GM21360 (cell line): ENCODE measurements at regions not wholly inside any gene's neighbourhood (a gene's known extent, or its start where the extent isn't known, plus 50 kb on each side); places are given as distances from the start of the nearest gene placed in this dataset.

Source experiments
- ATAC-seq: cut with Tn5 transposase; IDR thresholded peaks from one replicate; pipeline ENCODE4 v1.9.1; 2021; ENCODE audit warnings: mild to moderate bottlenecking, moderate library complexity; ENCODE audit not compliant: unreplicated experiment

DNA sequence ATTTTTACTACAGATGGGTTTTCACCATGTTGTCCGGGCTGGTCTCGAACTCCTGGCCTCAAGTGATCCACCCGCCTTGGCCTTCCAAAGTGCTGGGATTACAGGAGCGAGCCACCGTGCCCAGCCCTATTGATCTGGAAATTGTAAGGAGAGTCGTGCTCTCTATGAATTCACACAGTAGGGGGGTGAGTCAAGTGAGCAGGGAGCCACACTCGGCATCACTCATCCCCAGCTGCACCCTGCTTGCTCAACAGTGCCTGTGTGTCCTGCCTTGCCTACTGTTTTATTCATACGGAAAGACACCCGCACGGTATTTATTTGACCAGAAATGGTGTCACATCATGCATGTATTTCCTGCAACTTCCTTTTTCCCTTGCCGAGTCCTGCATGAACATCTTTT lies 157.2 kb upstream of the FOXF1 start:
- no peak for ATAC-seq

DNA sequence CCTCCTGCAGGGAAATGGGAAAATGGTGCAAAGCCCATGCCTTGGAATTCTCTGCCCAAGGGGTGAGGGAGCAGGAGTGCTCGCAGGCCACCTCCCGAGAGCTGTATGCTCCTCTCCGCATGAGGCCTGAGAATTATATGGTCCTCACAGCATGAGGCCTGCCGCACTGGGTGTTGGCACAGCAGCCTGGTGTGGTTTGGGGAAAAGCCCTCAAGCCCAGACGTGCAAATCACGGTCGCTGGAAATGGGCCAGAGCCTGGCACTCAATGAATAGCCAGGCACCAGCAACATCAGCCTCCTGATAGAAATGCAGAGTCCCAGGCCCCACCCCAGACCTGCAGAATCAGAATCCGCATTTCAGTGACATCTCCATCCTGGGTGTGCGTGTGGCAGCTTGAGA lies 156.4 kb upstream of the FOXF1 start:
- no peak for ATAC-seq

DNA sequence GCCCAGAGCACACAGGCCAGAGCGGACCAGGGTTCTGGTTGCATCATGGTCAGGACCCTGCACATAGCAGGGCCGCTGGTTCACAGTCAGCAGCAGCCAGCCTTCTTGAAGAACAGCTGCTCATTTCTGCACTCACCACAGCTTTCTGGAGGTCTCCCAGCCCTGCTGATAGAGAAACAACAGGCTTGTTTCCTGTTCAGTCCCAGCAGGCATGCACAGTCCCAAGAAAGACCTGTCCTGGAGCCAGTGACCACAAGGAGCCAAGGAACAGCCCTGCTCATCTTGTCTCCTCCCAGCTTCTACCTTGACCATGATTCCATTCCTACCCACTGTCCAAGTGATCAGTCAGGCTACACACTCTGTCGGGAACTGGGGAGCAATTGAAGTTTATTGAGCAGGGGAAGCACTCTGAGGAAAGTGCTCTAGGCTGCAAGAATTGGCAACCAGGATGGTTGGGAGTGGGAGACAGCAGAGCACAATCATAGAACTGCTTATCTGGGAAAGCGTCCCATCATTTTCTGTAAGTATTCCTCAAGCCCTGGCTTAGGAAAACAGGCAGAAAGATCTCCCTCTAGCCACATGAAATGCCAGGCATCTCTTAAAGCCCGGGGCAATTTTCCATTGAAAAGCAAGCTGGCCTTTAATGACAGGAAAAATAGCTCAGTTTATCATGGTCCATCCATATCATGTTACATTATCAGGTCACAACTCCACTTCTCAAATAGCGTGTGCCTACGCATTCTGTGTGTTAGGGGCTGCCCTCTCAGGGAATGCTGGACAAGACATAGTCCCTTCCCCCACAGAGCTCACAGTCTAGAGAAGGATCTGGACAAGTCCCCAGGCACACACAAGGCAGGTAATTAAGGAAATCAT lies 155.4 kb upstream of the FOXF1 start:
- no peak for ATAC-seq

DNA sequence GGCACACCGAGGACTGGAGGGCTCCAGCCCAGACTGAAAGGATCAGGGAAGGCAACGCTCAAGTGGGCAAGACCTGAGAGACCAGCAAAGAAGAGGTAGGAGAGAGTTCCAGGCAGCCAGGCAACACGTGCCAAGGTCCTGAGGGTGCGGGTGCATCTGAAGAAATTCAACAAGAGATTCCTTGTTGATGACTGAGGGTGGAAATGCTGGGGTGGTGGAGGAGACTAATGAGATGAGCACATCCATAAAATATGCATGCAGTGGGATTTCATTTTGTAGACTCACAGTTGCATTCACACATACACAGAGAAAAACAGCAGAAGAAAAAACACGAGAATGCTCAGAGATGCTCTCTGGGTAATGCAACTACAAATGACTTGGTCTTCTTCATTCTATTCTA lies 154.8 kb upstream of the FOXF1 start:
- no peak for ATAC-seq

DNA sequence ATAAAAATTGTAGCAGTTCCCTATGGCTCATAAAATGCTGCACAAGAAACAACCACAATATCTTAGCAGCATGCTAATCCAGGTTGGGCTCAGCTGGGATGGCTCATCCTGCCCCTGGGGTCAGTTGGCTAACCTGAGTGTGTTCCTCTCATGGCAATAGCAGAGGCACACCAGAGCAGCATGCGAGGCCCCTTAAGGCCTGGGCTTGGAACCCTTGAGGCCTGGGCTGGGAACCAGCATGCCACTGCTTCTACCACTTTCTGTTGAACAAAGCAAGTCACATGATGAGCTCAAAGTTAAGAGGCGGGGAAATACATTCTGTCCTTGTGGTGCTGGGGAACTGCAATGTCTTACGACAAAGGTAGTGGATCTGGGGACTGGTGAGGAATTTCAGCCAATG lies 154.4 kb upstream of the FOXF1 start:
- ATAC-seq, result no peak

DNA sequence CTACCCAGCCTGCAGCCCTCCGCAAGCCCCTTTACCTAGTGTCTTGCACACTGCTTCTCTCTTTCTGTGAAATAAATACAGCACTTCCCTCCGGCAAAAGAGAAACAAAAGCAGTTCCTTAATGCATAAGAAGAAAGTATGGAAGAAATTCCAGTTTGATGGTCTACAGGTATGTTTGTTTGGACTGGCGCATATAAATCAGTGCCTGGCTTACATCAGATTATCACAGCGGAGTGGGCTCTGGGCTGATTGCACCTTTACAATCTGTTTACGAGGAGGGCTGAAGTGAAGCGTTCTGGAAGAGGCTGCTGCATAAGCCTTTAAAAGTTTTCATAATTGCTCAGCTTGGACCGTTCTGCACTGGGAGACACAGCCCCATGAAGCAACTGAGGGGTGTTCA lies 153.5 kb upstream of the FOXF1 start:
- ATAC-seq, result no peak

DNA sequence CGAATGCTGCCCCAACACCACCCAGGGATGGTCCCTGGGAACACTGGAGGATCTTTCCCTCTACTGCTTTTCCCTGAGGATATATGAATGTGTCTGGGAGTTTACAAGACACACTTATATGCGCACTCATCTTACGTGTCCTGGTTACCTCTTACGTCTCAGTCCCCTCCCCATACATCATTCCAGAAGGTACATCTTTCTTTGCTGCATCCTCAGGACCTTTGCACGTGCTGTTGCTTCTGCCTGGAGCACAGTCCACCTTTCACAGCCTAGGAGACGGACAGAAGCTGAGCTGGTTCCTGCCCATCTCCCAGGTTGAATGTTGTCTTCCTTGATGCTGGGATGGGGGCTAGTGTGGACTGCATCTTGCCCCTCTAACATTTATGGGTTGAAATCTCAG lies 153.0 kb upstream of the FOXF1 start:
- ATAC-seq, result no peak

DNA sequence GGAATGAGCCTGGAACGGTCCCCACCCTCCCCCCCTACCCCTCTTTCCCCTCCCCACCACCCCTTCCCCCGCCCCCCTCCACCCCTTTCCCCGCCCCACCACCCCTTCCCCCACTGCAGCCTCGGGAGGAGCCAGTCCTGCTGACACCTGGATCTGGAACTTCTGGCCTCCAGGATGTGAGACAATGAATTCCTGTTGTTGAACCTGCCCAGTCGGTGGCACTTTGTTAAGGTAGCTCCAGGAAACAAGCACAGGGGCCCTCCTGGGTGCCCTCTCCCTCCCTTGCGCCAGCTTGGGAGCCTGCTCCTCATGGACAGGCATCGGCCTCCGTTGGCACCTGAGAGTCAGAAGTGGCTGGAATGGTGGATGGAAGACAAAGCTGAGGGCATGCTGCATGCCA lies 152.4 kb upstream of the FOXF1 start:
- no peak for ATAC-seq

DNA sequence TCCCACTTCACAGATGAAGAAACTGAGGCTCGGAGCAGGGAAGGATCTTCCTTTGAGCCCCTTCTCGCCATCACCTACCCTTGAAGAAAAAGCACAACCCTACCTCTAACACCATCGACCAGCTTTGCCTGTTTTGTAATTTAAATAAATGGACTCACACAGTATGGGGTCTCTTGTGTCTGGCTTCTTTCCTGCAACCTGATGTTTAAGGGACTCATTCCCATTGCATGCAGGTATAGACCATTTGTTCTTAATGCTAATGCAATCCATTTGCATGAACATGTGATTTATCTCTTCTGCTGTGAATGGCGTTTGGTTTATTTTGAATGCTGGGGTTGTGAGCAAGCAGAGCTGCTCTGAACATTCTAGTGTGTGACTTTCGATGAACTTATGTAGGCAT lies 150.8 kb upstream of the FOXF1 start:
- ATAC-seq, result no peak

DNA sequence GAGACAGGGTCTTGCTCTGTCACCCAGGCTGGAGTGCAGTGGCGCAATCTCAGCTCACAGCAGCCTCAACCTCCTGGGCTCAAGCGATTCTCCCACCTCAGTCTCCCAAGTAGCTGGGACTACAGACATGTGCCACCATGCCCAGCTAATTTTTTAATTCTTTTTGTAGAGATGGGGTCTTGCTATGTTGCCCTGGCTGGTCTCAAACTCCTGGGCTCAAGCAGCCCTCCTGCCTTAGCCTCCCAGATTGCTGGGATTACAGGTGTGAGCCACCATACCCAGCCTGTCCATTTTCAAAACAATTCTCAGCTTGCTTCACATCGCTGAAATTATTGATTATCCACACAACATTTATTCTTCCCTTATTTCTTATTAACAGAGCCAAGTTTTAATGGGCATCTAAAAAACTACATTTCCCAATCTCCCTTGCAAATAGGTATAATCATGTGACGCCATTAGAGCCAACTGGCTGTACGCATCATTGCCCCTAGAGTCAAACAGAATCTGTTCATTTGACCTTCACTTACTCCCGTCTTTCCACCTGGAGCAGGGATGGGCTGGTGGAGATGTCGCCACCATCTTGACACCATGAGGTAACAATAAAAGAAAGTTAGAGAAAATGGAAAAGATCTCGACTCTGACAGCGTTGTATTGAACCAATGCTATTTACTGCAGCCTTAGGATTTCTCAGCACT lies 148.0 kb upstream of the FOXF1 start:
- ATAC-seq, result no peak

DNA sequence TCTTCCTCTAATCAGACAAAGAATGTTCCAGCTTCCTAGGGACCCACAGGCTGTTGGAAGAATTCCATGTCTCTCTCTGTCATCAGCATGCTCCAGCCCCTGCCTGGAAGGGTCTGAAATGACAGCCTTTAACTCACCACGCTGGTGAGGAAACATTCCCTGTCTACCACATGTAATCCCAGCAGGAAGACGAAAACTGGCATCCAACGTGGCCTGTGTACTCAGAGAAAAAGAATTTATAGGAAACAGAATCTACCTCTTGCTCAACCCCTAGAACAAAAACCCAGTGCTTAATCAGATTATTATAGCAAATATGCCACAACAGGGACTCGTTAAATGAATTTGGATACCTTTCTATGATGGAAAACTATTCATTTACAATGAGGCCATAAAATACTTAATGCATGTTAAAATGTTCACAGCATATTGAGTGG lies 147.3 kb upstream of the FOXF1 start:
- ATAC-seq, result no peak

DNA sequence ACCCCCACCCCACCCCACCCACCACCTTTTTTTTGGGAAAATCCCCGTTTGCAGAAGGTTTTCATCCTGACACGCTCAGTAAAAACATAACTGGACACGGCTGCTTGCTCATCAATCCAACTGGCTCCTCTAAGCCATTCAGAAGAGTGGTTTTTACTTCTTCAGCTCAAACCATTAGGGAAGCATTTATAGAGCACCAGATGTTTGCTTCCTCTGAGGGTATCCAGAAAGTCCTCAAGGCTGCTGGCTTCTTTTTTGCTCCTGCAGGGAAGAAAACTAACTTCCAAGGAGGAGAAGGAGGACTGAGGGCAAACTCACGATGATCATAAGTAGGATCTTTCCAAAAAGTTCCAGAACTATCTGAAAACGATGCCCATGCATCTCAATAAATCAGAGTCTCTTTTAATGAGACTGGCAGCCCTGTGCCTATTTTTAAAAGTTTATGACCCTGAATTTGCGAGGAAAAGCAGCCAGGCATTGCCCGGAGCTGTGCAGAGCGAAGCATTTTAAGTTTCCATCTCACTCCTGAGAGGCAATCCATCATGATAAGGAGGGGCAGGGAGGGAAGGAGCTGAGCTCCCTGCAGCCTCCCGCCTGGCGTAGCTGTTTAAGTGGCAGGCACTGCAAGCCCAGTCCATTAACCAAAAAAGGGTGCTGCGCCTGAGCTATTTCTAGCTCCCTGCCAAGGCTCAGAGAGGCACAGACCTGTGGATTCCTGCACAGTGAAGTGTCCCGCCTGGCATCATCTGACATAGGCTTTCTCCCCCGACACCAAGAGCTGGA lies 146.3 kb upstream of the FOXF1 start:
- no peak for ATAC-seq

DNA sequence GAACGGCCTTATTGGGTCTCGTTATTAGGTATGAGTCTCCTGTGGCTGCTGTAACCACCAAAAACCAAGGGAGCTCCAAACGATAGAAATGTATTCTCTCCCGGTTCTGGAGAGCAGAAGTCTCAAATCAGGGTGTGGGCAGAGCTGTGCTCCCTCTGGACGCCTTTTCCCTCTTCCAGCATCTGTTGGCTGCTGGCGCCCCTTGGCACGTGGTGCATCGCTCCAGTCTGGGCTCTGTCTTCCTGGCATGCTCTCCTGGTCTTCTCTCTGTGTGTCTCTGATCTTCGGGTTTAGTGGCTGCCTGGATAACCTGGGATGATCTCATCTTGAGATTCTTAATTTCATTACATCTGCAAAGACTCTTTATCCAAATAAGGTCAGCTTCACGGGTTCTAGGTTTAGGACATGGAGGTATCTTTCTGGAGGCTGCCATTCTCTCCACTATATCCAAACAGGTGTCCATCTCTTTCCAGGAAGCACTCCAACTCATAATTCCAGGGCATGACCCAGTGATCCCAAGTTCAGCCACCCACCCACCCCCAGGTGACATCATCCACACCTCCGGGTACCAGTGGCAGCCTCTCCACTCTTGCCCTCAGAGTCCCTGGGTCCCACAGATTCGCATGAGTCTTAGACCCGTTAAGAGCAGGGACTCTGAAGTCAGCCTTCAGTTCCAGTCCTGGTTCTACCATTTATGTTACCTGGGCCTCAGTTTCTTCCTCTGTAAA lies 145.5 kb upstream of the FOXF1 start:
- no peak for ATAC-seq

DNA sequence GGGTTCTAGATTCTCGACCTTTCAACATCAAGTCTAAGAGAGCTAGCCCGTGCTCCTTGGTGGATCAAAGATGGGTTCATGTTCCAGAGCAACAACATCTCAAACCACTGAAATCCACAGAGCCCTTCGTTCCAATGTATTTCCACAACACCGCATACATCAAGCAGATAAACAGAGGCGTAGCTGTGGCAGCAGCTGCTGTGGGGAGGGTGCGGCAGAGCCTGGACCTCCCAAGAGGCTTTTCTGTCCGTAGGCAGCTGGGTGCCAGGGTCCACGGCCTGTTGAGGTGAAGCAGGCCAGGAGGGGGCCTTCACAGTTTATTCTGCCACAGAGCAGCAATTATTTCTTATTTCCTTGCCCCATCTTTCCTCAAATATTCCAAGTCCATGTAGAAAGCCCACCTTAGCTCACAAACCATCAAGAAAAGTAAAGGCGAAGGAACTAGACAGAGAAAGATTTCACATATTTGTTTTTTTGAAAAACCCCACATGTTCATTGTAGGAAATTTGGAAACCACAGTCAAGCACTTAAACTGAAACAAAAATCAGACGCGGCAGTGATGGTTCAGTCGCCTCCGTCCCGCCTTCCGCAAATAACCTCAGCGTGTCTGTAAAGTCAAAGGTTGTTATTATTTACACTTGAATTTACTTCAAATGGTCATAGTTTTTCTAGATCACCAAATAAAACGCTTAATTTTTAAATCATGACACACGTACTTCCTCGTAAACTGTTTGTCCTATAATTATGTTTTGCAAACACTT lies 144.6 kb upstream of the FOXF1 start:
- ATAC-seq, result no peak

DNA sequence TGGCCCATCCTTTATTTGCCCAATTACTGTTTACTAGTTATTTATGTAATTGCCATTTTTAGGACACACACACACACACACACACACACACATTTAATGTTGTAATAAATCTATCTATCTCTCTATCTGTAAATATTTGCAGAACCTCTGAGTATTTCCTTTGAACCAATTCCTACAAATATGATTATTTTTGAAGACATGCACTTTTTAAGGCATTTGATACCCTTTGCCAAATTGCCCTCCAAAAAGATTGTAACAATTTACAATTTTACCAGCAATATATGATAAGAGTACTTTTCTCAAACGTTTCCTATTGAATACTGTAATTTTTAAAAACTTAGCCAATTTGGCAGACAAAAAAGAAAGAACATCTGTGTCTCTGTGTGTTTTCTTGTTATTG lies 143.8 kb upstream of the FOXF1 start:
- no peak for ATAC-seq

DNA sequence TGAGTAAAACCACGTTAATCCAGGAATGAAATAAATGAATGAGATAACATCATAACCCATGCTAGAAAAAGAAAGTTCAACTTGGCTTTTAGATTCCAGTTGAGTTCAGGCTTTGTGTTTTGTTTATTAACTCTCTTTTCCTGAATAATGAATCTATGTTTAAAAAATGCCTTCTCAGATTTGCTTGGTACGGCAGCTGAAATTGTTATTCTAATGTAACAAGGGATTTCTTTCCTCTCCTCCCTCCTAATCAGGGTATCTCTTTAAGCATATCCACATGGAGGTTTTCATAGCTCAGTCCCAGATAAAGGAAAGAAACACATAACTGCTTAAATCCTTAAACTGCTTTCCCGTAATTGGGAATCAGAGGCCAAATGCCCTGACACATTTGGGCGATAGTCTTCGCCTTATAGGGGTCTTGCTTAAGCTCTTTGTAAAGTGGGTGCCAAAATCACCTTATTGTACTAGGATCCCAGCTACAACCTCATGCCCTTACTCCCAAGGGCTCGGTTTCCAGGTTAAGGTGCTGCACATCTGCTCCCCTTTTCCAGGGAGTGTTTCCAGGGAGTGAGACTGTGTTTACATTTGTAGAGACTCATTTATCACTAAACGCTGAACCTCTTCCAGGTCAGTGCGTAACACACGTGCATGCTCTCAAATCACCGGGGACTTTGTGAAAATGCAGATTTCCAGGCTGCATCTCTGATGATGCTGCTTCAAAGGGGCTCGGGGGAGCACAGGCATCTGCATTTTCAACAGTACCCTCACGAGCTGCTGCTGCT lies 142.8 kb upstream of the FOXF1 start:
- no peak for ATAC-seq

DNA sequence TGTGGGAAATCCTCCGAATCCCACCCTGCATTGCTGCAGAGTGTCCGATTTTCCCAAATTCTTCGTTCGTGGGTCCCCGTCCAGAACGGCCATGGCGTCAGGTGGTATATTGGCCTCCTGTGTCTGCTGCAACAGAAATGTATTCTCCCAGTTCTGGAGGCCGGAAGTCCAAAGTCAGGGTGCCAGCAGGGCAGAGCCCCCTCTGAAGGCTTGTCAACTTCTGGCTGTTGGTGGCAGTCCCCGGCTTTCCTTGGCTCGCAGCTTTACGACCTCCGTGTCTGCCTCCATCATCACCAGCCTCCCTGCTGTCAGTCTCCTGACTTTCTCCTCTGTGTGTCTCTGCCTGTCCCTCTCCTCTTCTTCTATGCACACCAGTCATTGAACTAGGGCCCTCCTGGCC lies 142.1 kb upstream of the FOXF1 start:
- no peak for ATAC-seq

DNA sequence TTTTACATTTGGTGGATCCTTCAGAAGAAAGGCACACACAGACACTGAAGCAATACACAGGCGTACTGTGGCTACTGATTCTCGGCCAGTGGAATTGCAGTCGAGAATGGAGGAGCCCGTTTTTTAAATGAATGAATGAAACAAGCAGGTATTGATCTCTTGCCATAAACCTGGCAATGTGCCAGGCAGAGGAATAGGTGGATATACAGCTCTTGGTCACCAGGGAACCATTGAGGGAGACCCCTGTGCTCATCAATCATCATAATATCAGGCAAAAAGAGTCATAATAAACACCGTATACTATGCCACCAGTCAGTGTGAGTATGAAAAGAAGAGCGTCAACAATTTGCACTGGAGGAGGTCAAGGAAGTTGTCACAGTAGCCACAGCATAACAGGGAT lies 140.3 kb upstream of the FOXF1 start:
- no peak for ATAC-seq

DNA sequence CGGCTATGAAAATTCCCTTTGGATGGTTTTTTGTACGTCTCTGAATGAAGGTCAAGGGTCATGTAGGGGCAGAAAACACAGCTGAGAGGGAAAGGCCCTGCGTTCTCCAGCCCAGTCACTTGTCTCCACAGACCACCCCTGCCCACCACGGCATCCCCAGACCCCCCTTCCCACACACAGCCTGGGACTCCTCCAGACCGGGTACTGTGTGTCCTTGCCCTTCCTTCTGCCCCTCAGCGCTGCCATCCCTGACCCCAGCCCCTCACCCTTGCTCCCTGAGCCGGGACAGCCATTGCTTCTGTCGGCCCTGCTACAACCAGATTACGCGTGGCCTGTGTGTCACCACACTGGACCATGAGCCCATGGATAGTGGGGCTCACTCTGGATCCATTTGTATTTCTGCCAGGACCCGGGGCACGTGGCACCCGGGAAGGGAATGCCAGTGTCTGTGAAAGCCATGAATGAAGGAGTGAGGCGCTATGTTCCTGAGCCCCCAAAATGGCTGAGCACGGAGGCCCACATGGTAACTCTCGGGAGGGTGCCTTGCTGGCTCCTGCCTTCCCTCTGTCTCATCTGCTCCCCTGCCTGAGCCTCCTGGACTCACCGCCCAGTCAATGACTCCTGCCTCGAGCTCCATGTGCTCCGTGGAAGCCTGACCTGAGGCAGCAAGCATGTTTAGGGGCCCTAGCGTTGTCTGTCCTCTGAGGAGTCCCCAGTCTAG lies 139.1 kb upstream of the FOXF1 start:
- ATAC-seq, result no peak
